ENCODE measurements at regions not wholly inside any gene's neighbourhood (a gene's known extent, or its start where the extent isn't known, plus 50 kb on each side); places are given as distances from the start of the nearest gene placed in this dataset.
"Not testable (repeated sequence)": the region's sequence is repeated elsewhere in the genome, so short reads cannot be mapped to it uniquely, and the experiment has no call there.

GRCh38 chr1:121066925-121067324 is 117.2 kb downstream of the FAM72B start:
- not testable (repeated sequence) for H3K23ac ChIP-seq (ENCODE audit: low read length in 2 of 2); H3K27ac ChIP-seq (ENCODE audit: low read length, poor library complexity, severe bottlenecking); H3K36me3 ChIP-seq (ENCODE audit: control insufficient read depth in 1 of 2, insufficient read depth in 2 of 2, low read depth in 1 of 2, low read length in 2 of 2); H2AFZ ChIP-seq (ENCODE audit: low read depth, low read length); H2BK15ac ChIP-seq (ENCODE audit: low read depth, poor library complexity, severe bottlenecking); H3K27me3 ChIP-seq (ENCODE audit: control insufficient read depth in 1 of 2, insufficient read depth in 1 of 2, low read length in 2 of 2); H4K8ac ChIP-seq (ENCODE audit: low read length); H3K18ac ChIP-seq (ENCODE audit: low read depth in 1 of 2, low read length in 2 of 2); H3K14ac ChIP-seq (ENCODE audit: low read length in 2 of 2); H2BK12ac ChIP-seq (ENCODE audit: low read length in 2 of 2); H3K9me3 ChIP-seq (ENCODE audit: control insufficient read depth, low read length); H3K4me1 ChIP-seq (ENCODE audit: control insufficient read depth, insufficient read depth, low read depth, low read length); H2BK120ac ChIP-seq (ENCODE audit: low read depth, low read length); H4K91ac ChIP-seq (ENCODE audit: low read length); H3K9ac ChIP-seq (ENCODE audit: low read length); DNase-seq; H2BK5ac ChIP-seq (ENCODE audit: low read depth, low read length, poor library complexity, severe bottlenecking); H3K4me3 ChIP-seq (ENCODE audit: insufficient read depth in 1 of 2, low read depth in 1 of 2, low read length in 2 of 2); H3K4ac ChIP-seq (ENCODE audit: low read depth in 1 of 2, low read length in 2 of 2); H2AK5ac ChIP-seq (ENCODE audit: low read length, severe bottlenecking); H3K4me2 ChIP-seq (ENCODE audit: low read length, poor library complexity, severe bottlenecking); H3K79me1 ChIP-seq (replicated peaks; ENCODE audit: low read length, poor library complexity, severe bottlenecking)
- no CpG with 5 or more reads among the region's 1 CpG for WGBS

GRCh38 chr1:121068738-121069499 is 115.2 kb downstream of the FAM72B start:
- not testable (repeated sequence) for H2AK5ac ChIP-seq (ENCODE audit: low read length, severe bottlenecking); H2BK120ac ChIP-seq (ENCODE audit: low read depth, low read length); H2BK5ac ChIP-seq (ENCODE audit: low read depth, low read length, poor library complexity, severe bottlenecking); DNase-seq; H3K4me3 ChIP-seq (ENCODE audit: insufficient read depth in 1 of 2, low read depth in 1 of 2, low read length in 2 of 2); H3K27ac ChIP-seq (ENCODE audit: low read length, poor library complexity, severe bottlenecking); H3K36me3 ChIP-seq (ENCODE audit: control insufficient read depth in 1 of 2, insufficient read depth in 2 of 2, low read depth in 1 of 2, low read length in 2 of 2); H2BK12ac ChIP-seq (ENCODE audit: low read length in 2 of 2); H3K9me3 ChIP-seq (ENCODE audit: control insufficient read depth, low read length); H3K14ac ChIP-seq (ENCODE audit: low read length in 2 of 2); H3K9ac ChIP-seq (ENCODE audit: low read length); H3K27me3 ChIP-seq (ENCODE audit: control insufficient read depth in 1 of 2, insufficient read depth in 1 of 2, low read length in 2 of 2); H3K18ac ChIP-seq (ENCODE audit: low read depth in 1 of 2, low read length in 2 of 2); H4K91ac ChIP-seq (ENCODE audit: low read length); H3K4me1 ChIP-seq (ENCODE audit: control insufficient read depth, insufficient read depth, low read depth, low read length); H3K4me2 ChIP-seq (ENCODE audit: low read length, poor library complexity, severe bottlenecking); H3K79me1 ChIP-seq (replicated peaks; ENCODE audit: low read length, poor library complexity, severe bottlenecking); H2BK15ac ChIP-seq (ENCODE audit: low read depth, poor library complexity, severe bottlenecking); H4K8ac ChIP-seq (ENCODE audit: low read length); H2AFZ ChIP-seq (ENCODE audit: low read depth, low read length); H3K23ac ChIP-seq (ENCODE audit: low read length in 2 of 2); H3K4ac ChIP-seq (ENCODE audit: low read depth in 1 of 2, low read length in 2 of 2)
- WGBS: no CpG with 5 or more reads among the region's 1 CpG

- H4K91ac ChIP-seq (ENCODE audit: low read length); H2BK15ac ChIP-seq (ENCODE audit: low read depth, poor library complexity, severe bottlenecking); H3K9me3 ChIP-seq (ENCODE audit: control insufficient read depth, low read length); H4K8ac ChIP-seq (ENCODE audit: low read length); H2BK5ac ChIP-seq (ENCODE audit: low read depth, low read length, poor library complexity, severe bottlenecking); H3K4me2 ChIP-seq (ENCODE audit: low read length, poor library complexity, severe bottlenecking); H3K79me1 ChIP-seq (replicated peaks; ENCODE audit: low read length, poor library complexity, severe bottlenecking); DNase-seq; H3K9ac ChIP-seq (ENCODE audit: low read length); H3K4ac ChIP-seq (ENCODE audit: low read depth in 1 of 2, low read length in 2 of 2); H3K14ac ChIP-seq (ENCODE audit: low read length in 2 of 2); H3K18ac ChIP-seq (ENCODE audit: low read depth in 1 of 2, low read length in 2 of 2); H2AK5ac ChIP-seq (ENCODE audit: low read length, severe bottlenecking); H2AFZ ChIP-seq (ENCODE audit: low read depth, low read length); H3K23ac ChIP-seq (ENCODE audit: low read length in 2 of 2); H3K27ac ChIP-seq (ENCODE audit: low read length, poor library complexity, severe bottlenecking); H3K4me3 ChIP-seq (ENCODE audit: insufficient read depth in 1 of 2, low read depth in 1 of 2, low read length in 2 of 2); H2BK120ac ChIP-seq (ENCODE audit: low read depth, low read length); H2BK12ac ChIP-seq (ENCODE audit: low read length in 2 of 2); H3K27me3 ChIP-seq (ENCODE audit: control insufficient read depth in 1 of 2, insufficient read depth in 1 of 2, low read length in 2 of 2); H3K4me1 ChIP-seq (ENCODE audit: control insufficient read depth, insufficient read depth, low read depth, low read length); H3K36me3 ChIP-seq (ENCODE audit: control insufficient read depth in 1 of 2, insufficient read depth in 2 of 2, low read depth in 1 of 2, low read length in 2 of 2): not testable (repeated sequence)
- no CpG with 5 or more reads among the region's 1 CpG for WGBS
These were observed 110.3 kb downstream of the FAM72B start for GRCh38 chr1:121073852-121074251.

GRCh38 chr1:121075254-121075805 is 108.8 kb downstream of the FAM72B start:
- H3K18ac ChIP-seq (ENCODE audit: low read depth in 1 of 2, low read length in 2 of 2); H2BK120ac ChIP-seq (ENCODE audit: low read depth, low read length); H3K14ac ChIP-seq (ENCODE audit: low read length in 2 of 2); H3K27me3 ChIP-seq (ENCODE audit: control insufficient read depth in 1 of 2, insufficient read depth in 1 of 2, low read length in 2 of 2); H3K23ac ChIP-seq (ENCODE audit: low read length in 2 of 2); H2BK5ac ChIP-seq (ENCODE audit: low read depth, low read length, poor library complexity, severe bottlenecking); H3K4ac ChIP-seq (ENCODE audit: low read depth in 1 of 2, low read length in 2 of 2); H2BK12ac ChIP-seq (ENCODE audit: low read length in 2 of 2); H3K4me2 ChIP-seq (ENCODE audit: low read length, poor library complexity, severe bottlenecking); H3K9ac ChIP-seq (ENCODE audit: low read length); H2AFZ ChIP-seq (ENCODE audit: low read depth, low read length); H2AK5ac ChIP-seq (ENCODE audit: low read length, severe bottlenecking); H3K9me3 ChIP-seq (ENCODE audit: control insufficient read depth, low read length); H3K27ac ChIP-seq (ENCODE audit: low read length, poor library complexity, severe bottlenecking); H4K91ac ChIP-seq (ENCODE audit: low read length); DNase-seq; H3K36me3 ChIP-seq (ENCODE audit: control insufficient read depth in 1 of 2, insufficient read depth in 2 of 2, low read depth in 1 of 2, low read length in 2 of 2); H4K8ac ChIP-seq (ENCODE audit: low read length); H3K4me1 ChIP-seq (ENCODE audit: control insufficient read depth, insufficient read depth, low read depth, low read length); H2BK15ac ChIP-seq (ENCODE audit: low read depth, poor library complexity, severe bottlenecking); H3K79me1 ChIP-seq (replicated peaks; ENCODE audit: low read length, poor library complexity, severe bottlenecking); H3K4me3 ChIP-seq (ENCODE audit: insufficient read depth in 1 of 2, low read depth in 1 of 2, low read length in 2 of 2): not testable (repeated sequence)
- WGBS: no CpG with 5 or more reads among the region's 3 CpGs

Measured in mesenchymal stem cell (in vitro differentiated cells and primary cell).